Esophagus (tissue), 2 donors: ENCODE measurements at regions not wholly inside any gene's neighbourhood (a gene's known extent, or its start where the extent isn't known, plus 50 kb on each side); places are given as distances from the start of the nearest gene placed in this dataset.

Experiments
- H3K27ac ChIP-seq, 2 donors: one replicate each; pipeline ENCODE4 v1.5.1; 2013; ENCODE audit warnings: low read depth in 2 of 2, mild to moderate bottlenecking in 2 of 2, inconsistent platforms in 1 of 2, low read length in 1 of 2, moderate library complexity in 1 of 2
- H3K27me3 ChIP-seq, 2 donors: one replicate each; pipeline ENCODE4 v1.6.1; 2013; ENCODE audit warnings: low read length in 2 of 2, control low read depth in 1 of 2, mild to moderate bottlenecking in 1 of 2; ENCODE audit not compliant: insufficient read depth in 2 of 2, control insufficient read depth in 1 of 2
- H3K36me3 ChIP-seq, 2 donors: one replicate each; pipeline ENCODE4 v1.6.1; 2013; ENCODE audit warnings: low read length in 1 of 2; ENCODE audit not compliant: control insufficient read depth in 2 of 2, insufficient read depth in 2 of 2
- H3K4me1 ChIP-seq, 2 donors: one replicate each; pipeline ENCODE4 v1.6.1; 2013; ENCODE audit warnings: low read length in 1 of 2; ENCODE audit not compliant: control insufficient read depth in 2 of 2, insufficient read depth in 2 of 2
- H3K4me3 ChIP-seq, 2 donors: one replicate each; pipeline ENCODE4 v1.5.1; 2013; ENCODE audit warnings: low read length in 2 of 2, mild to moderate bottlenecking in 2 of 2, low read depth in 1 of 2, moderate library complexity in 1 of 2
- H3K9me3 ChIP-seq, 2 donors: one replicate each; pipeline ENCODE4 v1.6.1; 2013; ENCODE audit warnings: mild to moderate bottlenecking in 2 of 2, low read depth in 1 of 2, low read length in 1 of 2, moderate library complexity in 1 of 2; ENCODE audit not compliant: control insufficient read depth in 2 of 2, insufficient read depth in 1 of 2
- WGBS, 2 donors: extraction: QIAGEN DNeasy Blood & Tissue Kit; methylation state at CpG; one replicate each; pipeline ENCODE4 v1.1.7; 2013; 5-methylcytosine and 5-hydroxymethylcytosine counted together
- donor health status: healthy with polysubstance abuse.
- donor health status: Bipolar disorder and iron deficiency.

- Histone ChIP-seq H3K27me3 (no peaks in the 10 kb centered on the region), H3K4me3 (no peak overlapping the region), H3K4me1 (no peaks in the 10 kb centered on the region), H3K9me3 (peaks cover 0 to 5% of the 10 kb centered on the region in 2 donors), H3K36me3 (no peaks in the 10 kb centered on the region), H3K27ac (no peak overlapping the region)
- 75 to 81% methylated on average over 11 of the region's 11 CpGs for WGBS, 2 donors
These were observed 130.1 kb downstream of the FOXL1 start for GRCh38 chr16:86708431-86708830.

DNA sequence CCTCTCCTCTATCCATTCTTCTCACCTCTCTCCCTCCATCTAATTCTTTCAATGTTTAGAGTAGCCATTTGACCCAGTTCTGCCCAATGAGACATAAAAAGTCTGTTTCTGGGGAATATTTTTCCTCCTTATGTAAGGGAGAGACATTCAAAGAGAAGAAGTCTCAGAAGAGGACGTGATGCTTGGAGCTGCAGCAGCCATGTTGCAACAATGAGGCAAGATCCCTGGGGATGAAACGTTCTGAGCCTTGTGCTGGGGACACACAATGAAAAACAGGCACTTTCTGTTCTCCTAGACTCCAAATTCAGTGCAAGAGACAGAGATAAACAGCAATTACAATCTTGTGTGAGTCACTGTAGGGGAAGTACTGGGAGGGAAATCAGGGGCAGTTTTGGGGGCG, 130.8 kb downstream of the FOXL1 start:
- H3K9me3 ChIP-seq: peaks cover 0 to 5% of the 10 kb centered on the region in 2 donors
- no peaks in the 10 kb centered on the region for H3K27me3 ChIP-seq
- H3K4me1 ChIP-seq: no peaks in the 10 kb centered on the region
- WGBS, 2 donors: 78 to 85% methylated on average over 3 of the region's 3 CpGs
- no peak overlapping the region for H3K27ac ChIP-seq
- no peaks in the 10 kb centered on the region for H3K36me3 ChIP-seq
- no peak overlapping the region for H3K4me3 ChIP-seq

DNA sequence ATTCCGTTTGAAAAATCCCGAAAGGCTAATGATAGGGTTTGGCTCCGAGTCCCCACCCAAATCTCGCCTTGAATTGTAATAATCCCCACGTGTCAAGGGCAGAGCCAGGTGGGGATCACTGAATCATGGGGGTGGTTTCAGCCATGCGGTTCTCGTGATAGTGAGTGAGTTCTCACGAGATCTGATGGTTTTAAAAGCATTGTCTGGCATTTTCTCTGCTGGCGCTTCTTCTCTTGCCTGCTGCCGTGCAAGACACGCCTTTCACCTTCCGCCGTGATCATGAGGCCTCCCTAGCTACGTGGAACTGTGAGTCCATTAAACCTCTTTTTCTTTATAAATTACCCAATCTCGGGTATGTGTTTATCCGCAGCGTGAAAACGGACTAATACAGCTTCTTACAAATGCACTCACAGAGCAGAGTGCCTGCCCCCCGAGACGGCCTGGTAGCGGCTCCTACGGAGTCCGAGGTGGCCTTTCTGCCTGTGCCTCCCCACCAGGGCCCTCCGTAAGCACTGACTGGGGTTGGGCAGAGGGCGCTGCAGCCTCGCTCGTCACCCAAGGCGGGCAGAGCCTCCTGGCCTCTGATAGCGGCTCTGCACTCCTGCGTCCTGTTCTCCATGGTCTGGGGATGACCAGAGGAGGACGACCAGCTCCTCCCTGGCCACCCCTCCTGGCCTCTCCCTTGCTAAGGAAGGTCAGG, 131.7 kb downstream of the FOXL1 start:
- 82 to 87% methylated on average over 31 of the region's 31 CpGs for WGBS, 2 donors
- Histone ChIP-seq H3K4me1 (no peaks in the 10 kb centered on the region), H3K4me3 (no peak overlapping the region), H3K9me3 (peaks cover 0 to 5% of the 10 kb centered on the region in 2 donors), H3K27me3 (no peaks in the 10 kb centered on the region), H3K36me3 (no peaks in the 10 kb centered on the region), H3K27ac (no peak overlapping the region)

DNA sequence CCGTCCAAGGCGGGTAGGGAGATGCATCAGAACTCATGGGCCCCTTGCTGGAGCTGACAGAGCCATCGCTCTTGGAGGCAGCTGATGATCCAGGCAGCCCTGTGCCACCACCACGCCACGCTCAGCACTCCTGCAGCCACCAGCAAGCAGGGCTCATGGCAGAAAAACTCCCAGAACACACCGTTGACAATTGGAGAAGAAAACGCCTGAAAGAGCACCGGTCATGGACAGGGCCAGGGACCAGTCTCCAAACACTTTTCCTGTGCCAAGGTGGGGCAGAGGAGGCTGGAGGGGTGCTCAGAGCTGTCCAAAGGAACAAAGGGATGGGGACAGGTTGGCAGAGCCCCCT, 132.2 kb downstream of the FOXL1 start:
- 78 to 82% methylated on average over 8 of the region's 8 CpGs for WGBS, 2 donors
- Histone ChIP-seq H3K27ac (no peak overlapping the region), H3K4me3 (no peak overlapping the region), H3K4me1 (no peaks in the 10 kb centered on the region), H3K9me3 (peaks cover 0 to 5% of the 10 kb centered on the region in 2 donors), H3K27me3 (no peaks in the 10 kb centered on the region), H3K36me3 (no peaks in the 10 kb centered on the region)

DNA sequence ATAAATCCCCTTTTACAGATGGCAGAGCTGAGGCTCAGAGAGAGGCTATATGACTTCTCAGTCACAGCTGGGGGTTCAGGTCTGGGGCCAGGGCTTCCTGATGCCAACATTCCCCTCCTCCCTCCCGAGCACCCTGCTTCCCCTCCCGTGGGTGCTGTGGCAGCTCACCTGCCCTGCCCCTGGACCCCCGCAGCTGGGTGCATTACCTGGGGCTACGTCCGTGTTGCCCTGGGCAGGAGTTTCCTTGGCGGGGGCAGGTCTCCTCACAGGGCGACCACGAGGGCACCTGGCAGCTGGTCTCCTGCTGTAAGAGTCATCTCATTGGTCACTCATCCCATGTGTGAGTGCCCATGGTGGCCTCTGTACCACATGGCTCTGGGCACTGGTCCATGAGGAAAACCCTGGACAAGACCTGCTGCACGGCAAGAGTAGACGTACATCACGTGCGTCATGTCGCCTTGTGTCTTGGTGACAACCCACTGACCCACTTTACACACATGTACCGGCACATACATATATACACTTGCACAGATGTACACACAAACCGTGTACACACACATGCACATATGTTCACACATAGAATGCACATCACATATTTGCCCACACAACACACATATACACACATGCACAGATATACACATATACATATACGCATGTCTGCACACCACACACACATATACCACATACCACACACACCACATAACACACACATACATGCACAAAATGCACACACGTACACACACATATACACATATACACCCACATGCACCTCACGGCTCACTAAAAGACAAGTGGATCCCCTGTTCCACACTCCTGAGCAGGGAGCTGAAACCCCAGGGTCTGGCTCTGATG, 134.0 kb downstream of the FOXL1 start:
- 87 to 89% methylated on average over 18 of the region's 18 CpGs for WGBS, 2 donors
- H3K9me3 ChIP-seq: peaks cover 0 to 5% of the 10 kb centered on the region in 2 donors
- H3K36me3 ChIP-seq: no peaks in the 10 kb centered on the region
- H3K4me1 ChIP-seq: no peaks in the 10 kb centered on the region
- no peaks in the 10 kb centered on the region for H3K27me3 ChIP-seq
- H3K4me3 ChIP-seq: no peak overlapping the region
- no peak overlapping the region for H3K27ac ChIP-seq

DNA sequence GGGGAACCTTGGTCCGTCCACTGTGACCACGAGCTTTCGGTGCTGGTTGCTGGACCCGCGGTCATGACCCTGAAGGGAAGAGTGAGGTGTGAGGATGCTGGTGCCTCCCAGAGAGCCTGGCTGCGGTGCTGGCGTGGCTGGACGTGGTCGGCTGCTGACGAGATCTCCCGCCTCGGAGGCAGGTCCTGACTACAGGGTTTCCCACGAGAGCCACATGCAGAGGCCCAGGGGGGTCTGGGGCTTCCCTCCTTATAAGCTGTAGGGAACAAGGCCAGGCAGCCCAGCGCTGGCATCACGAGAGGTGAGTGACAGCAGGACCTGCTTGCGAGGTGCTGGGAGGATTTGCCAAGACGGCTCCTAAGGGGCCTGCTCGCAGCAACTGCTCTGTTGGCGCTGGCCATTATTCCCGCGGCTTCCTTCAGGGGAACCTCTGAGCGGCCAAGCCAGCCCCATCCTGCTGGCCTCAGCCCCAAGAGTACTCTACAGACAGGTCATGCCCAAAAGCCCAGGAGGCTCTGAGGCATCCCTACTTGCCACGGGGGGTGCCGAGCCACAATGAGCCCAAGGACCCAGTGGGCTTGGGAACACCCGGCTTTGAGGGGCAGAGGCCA, 134.8 kb downstream of the FOXL1 start:
- WGBS, 2 donors: 87 to 89% methylated on average over 25 of the region's 25 CpGs
- H3K36me3 ChIP-seq: no peaks in the 10 kb centered on the region
- H3K27me3 ChIP-seq: no peaks in the 10 kb centered on the region
- H3K4me3 ChIP-seq: no peak overlapping the region
- H3K27ac ChIP-seq: no peak overlapping the region
- peaks cover 0 to 5% of the 10 kb centered on the region in 2 donors for H3K9me3 ChIP-seq
- H3K4me1 ChIP-seq: peaks cover 0 to 4% of the 10 kb centered on the region in 2 donors

- Histone ChIP-seq H3K4me1 (peaks cover 0 to 4% of the 10 kb centered on the region in 2 donors), H3K27me3 (no peaks in the 10 kb centered on the region), H3K27ac (no peak overlapping the region), H3K9me3 (peaks cover 0 to 4% of the 10 kb centered on the region in 2 donors), H3K4me3 (no peak overlapping the region), H3K36me3 (no peaks in the 10 kb centered on the region)
- 55 to 66% methylated on average over 4 of the region's 4 CpGs for WGBS, 2 donors
These were observed 135.8 kb downstream of the FOXL1 start for GRCh38 chr16:86714166-86714565.

- H3K9me3 ChIP-seq: peaks cover 0 to 3% of the 10 kb centered on the region in 2 donors
- no peaks in the 10 kb centered on the region for H3K36me3 ChIP-seq
- H3K4me1 ChIP-seq: peaks cover 0 to 4% of the 10 kb centered on the region in 2 donors
- WGBS, 2 donors: 56% methylated on average over 9 of the region's 9 CpGs
- no peak overlapping the region for H3K27ac ChIP-seq
- no peaks in the 10 kb centered on the region for H3K27me3 ChIP-seq
- H3K4me3 ChIP-seq: no peak overlapping the region
These were observed 138.3 kb downstream of the FOXL1 start for GRCh38 chr16:86716649-86717048.

- H3K36me3 ChIP-seq: no peaks in the 10 kb centered on the region
- H3K4me3 ChIP-seq: no peak overlapping the region
- H3K27me3 ChIP-seq: no peaks in the 10 kb centered on the region
- H3K27ac ChIP-seq: no peak overlapping the region
- WGBS, 2 donors: 27% methylated on average over 9 of the region's 9 CpGs
- peaks cover 0 to 4% of the 10 kb centered on the region in 2 donors for H3K4me1 ChIP-seq
- H3K9me3 ChIP-seq: no peaks in the 10 kb centered on the region
These were observed 139.8 kb downstream of the FOXL1 start for GRCh38 chr16:86718118-86718517.
